RCC 7860 (cell line): ENCODE measurements at regions not wholly inside any gene's neighbourhood (a gene's known extent, or its start where the extent isn't known, plus 50 kb on each side); places are given as distances from the start of the nearest gene placed in this dataset.

Source experiments
- DNase-seq: peaks from one replicate; pipeline ENCODE4 v3.0.0-alpha.2; 2015; ENCODE audit warnings: low spot score
- FAIRE-seq: peaks from 2 replicates; lab custom pipeline; 2012; peaks lifted over from hg19 to GRCh38; lab: Jason Lieb, UNC

DNA sequence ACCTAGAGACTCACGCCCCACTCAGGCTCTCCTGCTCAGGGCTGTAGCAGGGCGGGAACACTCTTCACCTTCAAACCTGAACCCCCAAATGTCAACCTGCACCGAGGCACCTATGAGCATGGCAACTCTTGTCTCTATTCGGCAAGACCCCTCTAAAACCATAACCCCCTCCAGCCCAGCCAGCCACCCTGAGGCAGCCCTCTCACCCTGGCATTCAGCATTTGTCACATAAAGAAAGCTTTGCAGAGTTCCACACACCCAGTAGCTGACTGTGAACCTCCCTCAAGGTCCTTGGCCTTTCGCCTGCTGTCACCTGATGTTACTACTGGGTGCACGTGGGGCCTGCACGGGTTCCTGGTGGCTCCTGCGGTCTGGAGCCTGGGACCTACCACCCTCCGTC, 97.2 kb upstream of the ALKAL2 start:
- DNase-seq: no peak
- FAIRE-seq: no peak

DNA sequence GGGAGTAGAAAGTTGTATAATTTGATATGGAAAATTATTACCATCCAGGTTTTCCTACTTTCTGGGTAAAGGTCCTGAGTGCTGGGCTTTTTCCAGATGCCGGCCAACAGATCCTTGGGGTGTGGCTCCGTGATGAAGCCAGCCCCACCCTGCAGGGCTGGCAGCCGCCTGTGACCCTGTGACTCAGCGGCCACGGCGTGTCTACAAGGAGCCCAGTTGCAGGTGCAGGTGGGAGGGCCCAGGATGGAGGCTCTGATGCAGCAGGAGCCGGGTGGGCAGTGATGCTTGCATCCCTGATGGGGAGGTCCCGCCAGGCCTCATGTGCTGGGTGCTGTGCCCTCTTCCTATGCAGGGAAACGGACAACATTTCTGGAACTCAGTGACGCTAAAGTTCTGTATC, 96.0 kb upstream of the ALKAL2 start:
- no peak for DNase-seq

GRCh38 chr2:383178-383577, 95.3 kb upstream of the ALKAL2 start:
- FAIRE-seq: no peak

More for the DNA sequence above, 96.0 kb upstream of the ALKAL2 start:
- FAIRE-seq: no peak

DNA sequence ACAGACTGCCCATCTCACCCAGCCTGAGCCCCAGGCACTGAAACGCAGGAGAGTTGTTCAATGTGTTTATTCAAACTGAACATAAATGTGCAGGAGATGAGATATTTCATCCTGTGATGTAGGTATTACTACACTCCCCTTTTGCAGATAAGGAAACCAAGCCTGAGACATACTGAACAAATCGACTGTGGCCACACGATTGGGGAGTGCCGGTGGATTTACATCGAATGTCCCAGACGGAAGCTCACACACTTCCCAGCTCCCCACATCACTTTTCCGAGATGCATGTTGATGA, 94.8 kb upstream of the ALKAL2 start:
- DNase-seq: no peak
- FAIRE-seq: no peak

More at GRCh38 chr2:383178-383577, 95.3 kb upstream of the ALKAL2 start:
- no peak for DNase-seq

DNA sequence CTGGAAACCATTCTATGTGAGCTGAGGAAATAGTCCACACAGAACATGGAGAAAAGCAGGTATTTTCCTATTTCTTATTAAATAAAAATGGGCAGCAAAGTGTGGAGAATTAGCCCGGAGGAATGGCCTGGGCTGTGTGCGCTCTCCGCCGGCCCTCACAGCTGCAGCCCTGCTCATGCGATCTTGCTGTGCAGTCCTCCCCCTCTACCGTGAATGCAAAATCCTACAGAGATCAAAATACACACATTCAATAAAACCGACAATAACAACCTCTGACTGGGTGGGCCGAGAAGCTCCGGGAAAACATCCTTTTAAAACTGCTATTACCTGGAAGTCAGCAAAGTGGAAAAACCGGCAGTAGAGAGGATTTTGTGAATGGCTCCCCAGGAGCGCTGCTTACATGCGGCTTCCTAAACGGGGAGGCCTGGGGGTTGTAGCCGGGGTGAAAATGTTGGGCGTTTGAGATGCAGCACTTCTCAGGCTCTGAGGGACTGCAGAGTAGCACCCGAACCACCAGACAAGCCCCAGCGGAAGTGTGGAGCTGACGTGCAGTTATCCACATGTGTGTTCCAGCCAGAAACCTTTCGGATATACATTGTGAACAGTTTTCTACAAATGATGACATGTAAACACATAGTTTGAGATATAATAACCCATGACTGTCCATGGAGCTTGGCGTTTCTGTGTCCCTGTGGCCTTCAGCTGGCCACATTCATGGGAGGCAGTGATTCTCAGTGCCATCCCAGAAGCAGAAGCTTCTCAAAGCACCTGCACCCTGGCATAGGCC, 94.2 kb upstream of the ALKAL2 start:
- DNase-seq (no peak), FAIRE-seq (no peak)

DNA sequence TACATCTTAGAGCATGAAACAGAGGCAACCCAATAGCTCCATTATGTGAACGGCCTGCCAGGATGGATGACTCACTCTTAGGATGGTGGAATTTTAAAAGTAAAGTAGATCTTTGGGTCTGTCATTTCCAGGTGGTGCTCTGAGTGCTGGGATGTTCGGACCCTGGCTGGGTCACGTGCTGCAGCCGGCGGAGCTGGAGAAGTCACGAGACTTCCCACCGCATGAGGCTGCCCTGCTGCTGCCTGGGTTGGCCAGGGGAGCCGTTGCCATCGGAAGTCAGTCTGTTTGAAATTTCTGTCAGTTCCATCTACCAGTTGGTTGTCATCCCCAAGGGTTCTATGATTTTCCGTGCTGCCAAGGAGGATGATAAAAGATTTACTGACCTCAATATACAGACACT, 93.3 kb upstream of the ALKAL2 start:
- no peak for DNase-seq
- FAIRE-seq: no peak

GRCh38 chr2:380772-381171, 92.9 kb upstream of the ALKAL2 start:
- FAIRE-seq: no peak
- DNase-seq: no peak

DNA sequence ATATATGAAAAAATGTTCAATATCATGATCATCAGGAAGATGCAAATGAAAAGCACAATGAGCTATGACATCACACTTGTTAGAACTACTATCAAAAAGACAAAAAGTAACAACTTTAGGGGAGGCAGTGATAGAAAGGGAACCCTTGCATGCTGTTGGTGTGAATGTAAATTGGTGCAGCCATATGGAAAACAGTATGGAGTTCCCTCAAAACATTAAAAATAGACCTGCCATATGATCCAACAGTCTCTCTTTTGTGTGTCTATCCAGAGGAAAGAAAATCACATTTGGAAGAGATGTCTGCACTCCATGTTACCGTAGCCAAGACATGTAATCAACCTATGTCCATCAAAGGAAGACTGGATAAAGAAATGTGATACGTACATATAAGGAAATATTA, 92.3 kb upstream of the ALKAL2 start:
- DNase-seq: no peak
- FAIRE-seq: no peak

DNA sequence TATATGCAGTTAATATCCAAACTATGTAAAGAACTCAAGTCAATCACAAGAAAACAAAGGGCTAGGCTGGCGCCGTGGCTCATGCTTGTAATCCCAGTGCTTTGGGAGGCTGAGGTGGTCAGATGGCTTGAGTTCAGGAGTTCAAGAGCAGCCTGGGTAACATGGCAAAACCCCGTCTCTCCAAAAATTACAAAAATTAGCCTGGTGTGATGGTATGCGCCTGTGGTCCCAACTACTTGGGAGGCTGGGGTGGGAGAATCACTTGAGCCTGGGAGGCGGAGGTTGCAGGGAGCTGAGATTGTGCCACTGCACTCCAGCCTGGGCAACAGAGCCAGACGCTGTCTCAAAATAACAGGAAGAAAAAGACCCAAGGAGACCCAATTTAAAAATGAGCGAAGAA, 91.9 kb upstream of the ALKAL2 start:
- DNase-seq (no peak), FAIRE-seq (no peak)

GRCh38 chr2:378364-378763, 90.5 kb upstream of the ALKAL2 start:
- no peak for DNase-seq
- FAIRE-seq: no peak

GRCh38 chr2:377414-377813, 89.5 kb upstream of the ALKAL2 start:
- FAIRE-seq (no peak), DNase-seq (no peak)

DNA sequence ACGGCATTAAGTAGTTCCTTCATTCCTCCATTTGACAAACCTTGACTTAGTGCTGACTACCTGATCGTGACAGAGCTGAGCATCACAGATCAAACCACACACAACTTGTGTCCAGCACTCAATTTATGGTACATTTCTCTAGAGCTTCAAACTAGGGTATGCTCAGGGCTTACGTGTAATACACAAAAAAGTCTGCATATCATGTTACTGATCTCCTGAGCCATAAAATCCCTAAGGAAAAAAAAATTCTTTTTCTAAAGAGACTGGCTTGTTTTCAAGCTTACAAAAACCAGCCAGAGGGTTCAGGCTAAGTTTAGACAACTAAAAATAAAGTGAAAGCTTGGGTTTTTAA, 88.0 kb upstream of the ALKAL2 start:
- FAIRE-seq (no peak), DNase-seq (no peak)

DNA sequence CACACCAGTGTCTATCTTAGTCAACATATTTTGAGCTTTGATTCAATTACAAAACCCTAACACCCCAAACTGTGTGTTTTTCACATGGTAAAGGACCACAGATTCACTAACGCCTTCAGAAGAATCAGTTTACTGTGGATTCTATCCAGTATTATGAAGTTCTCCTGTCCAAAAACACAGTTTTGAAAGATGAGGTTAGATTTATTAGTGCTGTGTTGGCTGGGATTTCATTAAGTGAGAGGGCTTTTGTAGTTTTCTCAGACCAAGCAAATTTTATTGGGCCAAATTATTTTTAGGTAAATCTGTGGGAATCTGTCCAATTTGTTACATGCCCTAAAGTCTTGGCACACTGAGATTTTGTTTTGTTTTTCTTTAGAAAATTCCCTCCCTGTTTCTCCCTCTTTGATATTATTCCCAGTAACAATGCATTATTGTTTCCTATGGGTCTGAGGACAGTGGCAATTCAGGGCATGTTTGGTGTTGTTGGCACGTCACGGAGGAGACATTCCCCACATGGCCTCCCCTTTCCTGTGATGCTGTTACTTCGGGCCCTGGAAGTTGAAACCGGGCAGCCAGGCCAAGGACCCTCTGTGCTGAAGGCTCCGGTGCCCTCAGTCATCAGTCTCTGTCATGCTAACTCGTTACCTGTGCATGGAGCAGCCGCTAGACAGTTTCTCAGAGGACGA, 87.5 kb upstream of the ALKAL2 start:
- FAIRE-seq (no peak), DNase-seq (no peak)

DNA sequence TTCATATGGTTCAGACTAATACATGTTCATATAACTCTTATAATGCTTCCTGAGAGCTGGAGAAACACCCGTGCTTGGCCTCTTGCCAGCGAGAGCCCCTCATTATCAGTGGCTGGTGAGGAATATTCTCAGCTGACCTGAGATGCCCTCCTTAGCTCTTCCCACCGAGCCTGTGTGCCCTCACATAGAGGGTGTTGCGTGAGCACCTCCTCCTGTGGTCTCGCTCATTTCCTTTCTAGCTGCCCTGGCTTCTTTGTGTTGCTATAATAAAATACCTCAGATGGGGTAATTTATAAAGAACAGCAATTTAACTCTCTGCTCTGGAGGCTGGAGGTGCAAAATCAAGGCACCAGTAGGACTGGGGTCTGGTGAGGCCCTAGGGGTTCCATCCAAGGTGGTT, 80.5 kb upstream of the ALKAL2 start:
- no peak for FAIRE-seq

DNA sequence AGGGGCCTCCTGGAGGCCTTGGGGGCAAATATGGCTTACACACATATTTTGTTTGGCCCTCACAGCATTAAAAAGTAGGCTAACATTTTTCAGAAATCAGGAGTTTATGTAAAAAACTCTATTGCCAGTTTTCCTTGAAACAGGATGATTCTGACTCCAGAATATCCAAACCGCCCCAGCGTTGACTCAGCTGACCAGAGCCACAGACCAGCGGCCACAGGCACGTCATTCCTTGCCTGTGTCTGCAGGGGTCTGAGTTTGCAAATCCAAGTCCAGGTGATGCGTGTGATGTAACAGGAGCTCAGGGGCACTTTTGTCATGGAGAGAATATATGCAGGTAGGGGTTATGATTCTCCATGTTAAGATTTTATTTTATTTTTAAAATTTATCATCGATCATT, 79.4 kb upstream of the ALKAL2 start:
- no peak for FAIRE-seq

More for the DNA sequence above, 80.5 kb upstream of the ALKAL2 start:
- DNase-seq: no peak

GRCh38 chr2:366706-367105, 78.8 kb upstream of the ALKAL2 start:
- no peak for DNase-seq
- no peak for FAIRE-seq

More for the DNA sequence above, 79.4 kb upstream of the ALKAL2 start:
- no peak for DNase-seq

DNA sequence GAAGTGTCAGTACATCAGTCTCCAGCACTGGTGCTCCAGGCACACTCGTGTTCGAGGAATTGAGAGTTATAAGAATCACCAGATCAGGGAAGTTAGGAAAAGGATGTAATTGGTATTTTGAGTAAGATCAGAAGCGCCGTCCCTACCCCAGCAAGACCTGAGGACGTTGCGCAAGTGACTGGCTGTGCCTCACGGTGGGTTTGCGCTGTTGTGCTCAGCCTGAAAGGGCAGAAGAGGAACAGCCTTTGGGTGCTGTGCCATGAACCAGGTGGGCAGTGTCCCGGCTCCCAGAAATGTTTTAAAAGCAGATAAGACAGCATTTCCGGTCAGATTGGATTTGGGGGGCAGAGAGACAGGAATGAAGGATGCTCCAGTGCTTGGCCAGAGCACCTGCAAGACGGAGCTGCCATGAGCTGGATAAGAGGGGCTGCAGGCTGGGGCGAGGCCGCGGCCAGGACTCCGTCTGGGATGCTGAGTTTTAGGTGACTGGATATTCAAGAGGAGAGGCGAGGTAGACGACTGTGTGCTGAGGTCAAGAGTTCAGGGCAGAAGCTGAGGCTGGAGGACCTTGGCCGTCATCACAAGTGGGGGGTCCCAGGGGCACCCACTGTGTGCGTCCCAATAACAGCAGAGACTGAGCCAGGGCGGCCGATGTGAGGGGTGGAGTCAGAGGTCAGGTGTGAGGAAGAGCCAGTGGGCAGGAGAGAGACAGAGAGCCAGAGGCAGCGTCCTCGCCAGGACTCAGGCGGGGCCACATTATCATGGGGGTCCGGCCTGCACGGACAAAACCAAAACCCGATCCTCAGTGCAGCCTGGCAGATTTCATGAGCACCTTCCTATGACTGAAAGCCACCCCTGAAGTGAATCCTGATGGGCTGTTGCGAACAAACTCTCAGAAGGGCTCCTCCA, 77.7 kb upstream of the ALKAL2 start:
- FAIRE-seq: no peak

DNA sequence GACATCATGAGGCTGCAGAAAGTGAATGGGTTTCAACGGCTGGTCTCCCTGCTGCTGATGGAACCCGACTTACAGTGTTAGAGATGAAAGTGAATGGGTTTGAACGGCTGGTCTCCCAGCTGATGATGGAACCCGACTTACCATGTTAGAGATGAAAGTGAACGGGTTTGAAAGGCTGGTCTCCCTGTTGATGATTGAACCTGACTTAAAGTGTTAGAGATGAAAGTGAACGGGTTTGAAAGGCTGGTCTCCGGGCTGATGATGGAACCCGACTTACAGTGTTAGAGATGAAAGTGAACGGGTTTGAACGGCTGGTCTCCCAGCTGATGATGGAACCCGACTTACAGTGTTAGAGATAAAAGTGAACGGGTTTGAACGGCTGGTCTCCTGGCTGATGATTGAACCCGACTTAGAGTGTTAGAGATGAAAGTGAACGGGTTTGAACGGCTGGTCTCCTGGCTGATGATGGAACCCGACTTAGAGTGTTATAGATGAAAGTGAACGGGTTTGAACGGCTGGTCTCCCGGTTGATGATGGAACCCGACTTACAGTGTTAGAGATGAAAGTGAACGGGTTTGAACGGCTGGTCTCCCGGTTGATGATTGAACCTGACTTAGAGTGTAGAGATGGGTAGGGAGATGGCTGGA, 76.1 kb upstream of the ALKAL2 start:
- FAIRE-seq (no peak), DNase-seq (no peak)

More for the DNA sequence above, 77.7 kb upstream of the ALKAL2 start:
- DNase-seq: no peak

DNA sequence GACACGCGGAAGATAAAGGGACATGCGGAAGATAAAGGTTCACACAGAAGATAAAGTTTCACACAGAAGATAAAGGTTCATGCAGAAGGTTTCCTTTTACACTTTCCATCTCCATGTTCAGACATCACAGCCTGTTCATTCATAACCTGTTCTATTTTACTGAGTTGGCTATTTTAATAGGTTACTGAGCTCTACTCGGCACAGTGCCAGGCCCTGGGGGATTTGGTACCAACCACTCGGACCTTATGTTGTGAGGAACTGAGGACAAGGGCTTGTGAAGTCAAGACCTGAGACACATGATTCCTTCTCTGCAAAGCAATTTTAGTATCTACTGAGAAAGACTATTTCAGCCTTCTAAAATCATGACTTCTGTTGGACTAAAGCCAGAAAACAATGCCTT, 75.0 kb upstream of the ALKAL2 start:
- DNase-seq (no peak), FAIRE-seq (no peak)

DNA sequence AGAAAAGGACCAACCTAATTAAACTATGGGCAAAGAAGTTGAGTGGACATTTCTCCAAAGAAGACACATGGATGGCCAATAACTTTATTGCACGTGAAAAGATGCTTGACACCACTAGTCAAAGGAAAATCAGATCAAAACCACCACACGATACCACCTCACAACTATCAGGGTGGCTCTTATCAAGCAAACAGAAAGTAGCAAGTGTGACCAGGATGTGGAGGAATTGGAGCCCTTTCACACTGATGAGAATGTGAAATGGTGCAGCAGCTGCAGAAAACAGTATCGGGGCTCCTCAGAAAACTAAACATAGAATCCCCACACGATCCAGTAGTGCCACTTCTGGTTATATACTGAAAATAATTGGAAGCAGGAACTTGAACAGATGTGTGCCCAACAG, 72.2 kb upstream of the ALKAL2 start:
- FAIRE-seq: no peak
- DNase-seq: no peak

DNA sequence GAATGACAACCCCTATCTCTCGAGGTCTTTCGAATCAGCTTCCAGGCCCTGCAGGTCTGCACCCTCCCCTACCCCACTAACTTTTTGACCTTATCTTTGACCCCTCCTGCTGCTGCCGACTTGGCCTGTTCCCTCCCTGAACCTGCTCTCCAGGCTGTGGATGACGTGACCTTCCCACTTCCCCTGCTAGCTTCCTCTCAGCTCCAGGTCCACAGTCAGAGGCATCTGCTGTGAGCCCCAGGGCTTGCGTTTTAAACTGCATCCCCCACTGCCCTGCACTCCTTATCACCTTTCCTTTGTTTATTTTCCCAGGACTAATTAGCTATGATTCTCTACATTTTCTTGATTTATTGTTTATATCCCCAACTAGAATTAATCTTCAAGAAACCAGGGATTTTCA, 71.2 kb upstream of the ALKAL2 start:
- FAIRE-seq (no peak), DNase-seq (no peak)
